Activated naive CD8-positive, alpha-beta T cell treated with anti-CD3 and anti-CD28 coated beads, Interleukin-2, amount 10 ng/mL, durations not matched to agents 7 days and 5 days (primary cell): ENCODE measurements at regions not wholly inside any gene's neighbourhood (a gene's known extent, or its start where the extent isn't known, plus 50 kb on each side); places are given as distances from the start of the nearest gene placed in this dataset.
A peak's percentile ranks its signal among the peaks of the same experiment; 100 is the strongest.
"Not testable (repeated sequence)": the region's sequence is repeated elsewhere in the genome, so short reads cannot be mapped to it uniquely, and the experiment has no call there.

Experiments used
- ATAC-seq: fragments of 150-1000 bp; cut with Tn5 transposase; one replicate; pipeline ENCODE4 v1.10.0; 2021; ENCODE audit warnings: low read depth, moderate library complexity
- POLR2A ChIA-PET: fragments of 350-600 bp; sonication (Branson Sonifier 250); formaldehyde crosslinking; loops from one replicate; lab custom pipeline; 2021; ENCODE audit warnings: antibody characterized with exemption; lab: Charles Lee
- DNase-seq: peaks from one replicate; pipeline ENCODE4 v3.0.0; 2021
- H3K27ac Mint-ChIP-seq: one replicate; pipeline ENCODE4 v1.8.0; 2022; ENCODE audit warnings: mild to moderate bottlenecking, mixed read lengths
- H3K27me3 Mint-ChIP-seq: one replicate; pipeline ENCODE4 v1.8.0; 2022; ENCODE audit warnings: mild to moderate bottlenecking, moderate library complexity, mixed read lengths
- H3K36me3 Mint-ChIP-seq: one replicate; pipeline ENCODE4 v1.8.0; 2021; ENCODE audit warnings: mild to moderate bottlenecking, mixed read lengths
- H3K4me1 Mint-ChIP-seq: one replicate; pipeline ENCODE4 v1.8.0; 2021; ENCODE audit warnings: mixed read lengths
- H3K4me3 Mint-ChIP-seq: one replicate; pipeline ENCODE4 v1.8.0; 2022; ENCODE audit warnings: mild to moderate bottlenecking, moderate library complexity, mixed read lengths
- H3K9me3 Mint-ChIP-seq: one replicate; pipeline ENCODE4 v1.8.0; 2021; ENCODE audit warnings: mixed read lengths

- Mint-ChIP-seq H3K4me3 (no peak overlapping the region), H3K36me3 (no peaks in the 10 kb centered on the region), H3K27me3 (no peaks in the 10 kb centered on the region), H3K27ac (peak overlapping the region; percentile 31), H3K4me1 (peaks cover 10% of the 10 kb centered on the region), H3K9me3 (no peaks in the 10 kb centered on the region)
- ATAC-seq (no peak), DNase-seq (no peak)
- POLR2A ChIA-PET, result no interaction called here
Observed at GRCh38 chr3:152593242-152593641, 241.7 kb upstream of the P2RY1 start.

GRCh38 chr3:152595975-152596821 is 238.7 kb upstream of the P2RY1 start:
- POLR2A ChIA-PET, result interaction anchor here (1.0 kb wide), 1 partner anchor 567 kb away, joined by 9 read pairs; no protein-coding TSS in a partner anchor
- Mint-ChIP-seq H3K9me3 (no peaks in the 10 kb centered on the region), H3K27me3 (peaks cover 2% of the 10 kb centered on the region), H3K36me3 (no peaks in the 10 kb centered on the region), H3K4me1 (peaks cover 11% of the 10 kb centered on the region), H3K27ac (peak overlapping the region; percentile 67), H3K4me3 (peak overlapping the region; percentile 37)
- DNase-seq (no peak), ATAC-seq (peak; percentile 71)

DNA sequence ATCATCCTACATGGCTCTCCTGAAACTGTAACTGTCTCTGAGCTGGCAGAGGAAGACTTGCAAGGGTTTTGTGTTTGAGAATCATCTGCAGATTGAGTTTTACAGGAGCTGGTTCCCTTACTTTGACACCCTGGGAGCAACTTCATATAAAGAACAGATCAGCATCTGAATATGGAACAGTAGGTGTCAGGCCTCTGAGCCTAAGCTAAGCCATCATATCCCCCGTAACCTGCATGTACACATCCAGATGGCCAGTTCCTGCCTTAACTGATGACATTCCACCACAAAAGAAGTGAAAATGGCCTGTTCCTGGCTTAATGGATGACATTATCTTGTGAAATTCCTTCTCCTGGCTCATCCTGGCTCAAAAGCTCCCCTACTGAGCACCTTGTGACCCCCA is 238.1 kb upstream of the P2RY1 start:
- H3K4me3 Mint-ChIP-seq, ATAC-seq, POLR2A ChIA-PET, H3K27me3 Mint-ChIP-seq, H3K27ac Mint-ChIP-seq, H3K36me3 Mint-ChIP-seq, DNase-seq, H3K9me3 Mint-ChIP-seq: not testable (repeated sequence)
- H3K4me1 Mint-ChIP-seq, result peaks cover 11% of the 10 kb centered on the region

DNA sequence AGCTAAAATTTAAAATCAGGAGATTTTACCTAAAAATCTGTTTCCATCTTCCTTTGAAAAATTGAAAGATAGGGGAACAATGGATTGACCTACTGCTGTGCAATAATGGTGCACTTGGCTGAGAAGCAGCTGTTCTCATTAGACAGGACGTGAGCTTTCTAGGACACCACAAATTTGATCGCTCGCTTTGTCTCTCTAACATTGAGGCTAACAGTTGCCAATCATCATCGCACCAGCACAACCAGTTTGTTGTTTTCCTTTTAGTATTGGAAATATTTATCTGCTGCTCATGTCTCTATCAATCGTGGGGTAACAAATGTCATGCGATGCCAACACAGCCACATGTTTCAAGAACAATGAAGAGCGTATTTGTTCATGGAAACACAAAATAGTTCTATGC is 228.8 kb upstream of the P2RY1 start:
- Mint-ChIP-seq H3K27me3 (no peaks in the 10 kb centered on the region), H3K36me3 (peaks cover 2% of the 10 kb centered on the region), H3K4me3 (no peak overlapping the region), H3K4me1 (no peaks in the 10 kb centered on the region), H3K27ac (no peak overlapping the region), H3K9me3 (peaks cover 2% of the 10 kb centered on the region)
- POLR2A ChIA-PET, result no interaction called here
- DNase-seq (no peak), ATAC-seq (no peak)

- peaks cover 3% of the 10 kb centered on the region for H3K27me3 Mint-ChIP-seq
- H3K9me3 Mint-ChIP-seq, result peaks cover 2% of the 10 kb centered on the region
- POLR2A ChIA-PET, result no interaction called here
- no peak overlapping the region for H3K27ac Mint-ChIP-seq
- ATAC-seq (no peak), DNase-seq (no peak)
- peaks cover 2% of the 10 kb centered on the region for H3K36me3 Mint-ChIP-seq
- no peaks in the 10 kb centered on the region for H3K4me1 Mint-ChIP-seq
- no peak overlapping the region for H3K4me3 Mint-ChIP-seq
Observed at GRCh38 chr3:152607179-152607578, 227.8 kb upstream of the P2RY1 start.

DNA sequence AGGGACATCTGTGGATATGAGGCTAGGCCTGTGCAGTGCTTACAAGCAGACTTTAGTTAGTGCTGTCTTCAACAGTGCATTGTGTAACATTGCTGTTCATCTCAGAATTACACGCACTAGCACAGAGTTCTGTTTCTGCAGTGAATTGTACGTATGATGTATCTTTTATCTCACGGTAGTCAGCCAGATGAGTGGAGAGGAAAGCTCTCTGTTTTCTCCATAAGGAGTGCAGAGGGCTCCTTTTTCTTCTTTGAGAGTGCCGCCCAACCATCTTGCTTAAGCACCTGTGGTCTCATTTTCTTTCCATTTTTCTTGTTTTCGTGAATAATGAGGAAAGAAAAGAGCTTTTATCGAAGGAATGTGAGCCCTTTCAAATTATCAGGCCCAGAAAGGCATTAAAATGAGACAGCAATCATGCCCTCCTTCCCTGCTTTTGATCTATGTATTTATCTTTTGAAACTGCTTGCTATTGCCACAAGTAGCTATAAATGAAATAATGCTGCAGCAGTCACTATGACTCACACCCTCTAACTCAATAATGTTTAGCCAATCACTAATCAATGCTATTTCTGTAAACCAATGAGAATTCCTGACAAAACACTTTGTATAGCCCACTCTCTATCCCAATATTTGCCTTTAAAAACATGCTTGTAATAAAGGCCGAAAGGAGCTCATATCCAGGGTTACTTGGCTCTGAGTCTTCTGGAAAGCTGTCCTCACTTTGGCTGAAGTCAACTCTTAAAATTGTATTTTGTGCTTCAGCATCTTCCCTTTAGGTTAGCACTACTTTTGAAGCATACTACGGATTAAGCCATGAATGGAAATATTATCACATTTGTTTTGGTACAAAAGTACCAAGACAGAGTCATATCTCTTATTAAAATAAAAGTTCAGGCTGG is 226.0 kb upstream of the P2RY1 start:
- no peaks in the 10 kb centered on the region for H3K36me3 Mint-ChIP-seq
- H3K27me3 Mint-ChIP-seq, result peaks cover 3% of the 10 kb centered on the region
- no peaks in the 10 kb centered on the region for H3K4me1 Mint-ChIP-seq
- POLR2A ChIA-PET, result no interaction called here
- H3K27ac Mint-ChIP-seq, result no peak overlapping the region
- no peak for DNase-seq
- no peaks in the 10 kb centered on the region for H3K9me3 Mint-ChIP-seq
- no peak overlapping the region for H3K4me3 Mint-ChIP-seq
- ATAC-seq, result no peak

DNA sequence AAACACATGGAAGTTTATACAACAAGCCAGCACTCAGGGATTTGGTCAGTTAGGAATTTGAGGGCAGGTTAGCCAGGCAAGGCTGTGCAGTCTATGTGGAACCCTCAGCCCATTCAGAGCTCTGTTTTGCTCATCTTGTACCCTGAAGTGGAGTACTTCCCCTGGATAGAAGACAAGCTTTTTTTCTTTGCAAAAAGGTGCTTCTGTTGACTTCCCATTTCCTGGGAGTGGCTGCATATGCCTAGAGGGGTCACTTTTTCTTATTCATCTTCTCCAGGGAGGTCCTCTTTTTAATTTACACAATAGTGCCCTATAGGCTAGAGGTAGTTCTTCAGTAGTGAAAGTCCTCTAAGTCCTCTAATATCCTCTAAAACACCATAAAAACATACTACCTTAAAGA is 225.0 kb upstream of the P2RY1 start:
- ATAC-seq, result no peak

GRCh38 chr3:152610622-152611021 is 224.3 kb upstream of the P2RY1 start:
- Mint-ChIP-seq H3K27ac (no peak overlapping the region), H3K27me3 (peaks cover 3% of the 10 kb centered on the region), H3K4me3 (no peak overlapping the region), H3K4me1 (no peaks in the 10 kb centered on the region), H3K9me3 (no peaks in the 10 kb centered on the region), H3K36me3 (no peaks in the 10 kb centered on the region)
- POLR2A ChIA-PET, result no interaction called here
- ATAC-seq, result no peak
- DNase-seq, result no peak

More for the DNA sequence above, 225.0 kb upstream of the P2RY1 start:
- no peaks in the 10 kb centered on the region for H3K36me3 Mint-ChIP-seq
- POLR2A ChIA-PET, result no interaction called here
- peaks cover 3% of the 10 kb centered on the region for H3K27me3 Mint-ChIP-seq
- no peak for DNase-seq
- H3K27ac Mint-ChIP-seq, result no peak overlapping the region
- H3K4me1 Mint-ChIP-seq, result no peaks in the 10 kb centered on the region
- H3K4me3 Mint-ChIP-seq, result no peak overlapping the region
- no peaks in the 10 kb centered on the region for H3K9me3 Mint-ChIP-seq

GRCh38 chr3:152611905-152612304 is 223.0 kb upstream of the P2RY1 start:
- POLR2A ChIA-PET, result no interaction called here
- Mint-ChIP-seq H3K9me3 (no peaks in the 10 kb centered on the region), H3K4me1 (no peaks in the 10 kb centered on the region), H3K27ac (no peak overlapping the region), H3K27me3 (peaks cover 3% of the 10 kb centered on the region), H3K36me3 (no peaks in the 10 kb centered on the region), H3K4me3 (no peak overlapping the region)
- no peak for DNase-seq
- ATAC-seq, result no peak

- peaks cover 3% of the 10 kb centered on the region for H3K27me3 Mint-ChIP-seq
- H3K36me3 Mint-ChIP-seq, result no peaks in the 10 kb centered on the region
- POLR2A ChIA-PET, result no interaction called here
- H3K9me3 Mint-ChIP-seq, result no peaks in the 10 kb centered on the region
- no peak overlapping the region for H3K27ac Mint-ChIP-seq
- H3K4me1 Mint-ChIP-seq, result no peaks in the 10 kb centered on the region
- DNase-seq (no peak), ATAC-seq (no peak)
- no peak overlapping the region for H3K4me3 Mint-ChIP-seq
Observed at GRCh38 chr3:152613851-152614250, 221.1 kb upstream of the P2RY1 start.

DNA sequence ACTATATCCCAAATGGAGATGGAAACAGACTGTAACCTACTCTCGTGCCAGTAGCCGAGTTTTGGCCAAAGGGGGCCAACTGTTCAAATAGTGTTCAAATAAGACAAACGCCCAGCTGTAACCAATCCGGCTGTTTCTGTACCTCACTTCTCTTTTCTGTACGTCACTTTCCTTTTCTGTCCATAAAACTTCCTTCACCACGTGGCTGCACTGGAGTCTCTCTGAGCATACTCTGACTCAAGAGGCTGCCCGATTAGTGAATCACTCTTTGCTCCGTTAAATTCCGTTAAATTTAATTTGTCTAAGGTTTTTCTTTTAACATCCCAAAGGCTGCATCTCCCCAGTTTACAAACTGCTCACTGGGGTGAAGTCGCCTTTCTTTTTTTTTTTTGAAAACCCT is 219.2 kb upstream of the P2RY1 start:
- no peak for DNase-seq

GRCh38 chr3:152617609-152618008 is 217.3 kb upstream of the P2RY1 start:
- H3K27me3 Mint-ChIP-seq, result no peaks in the 10 kb centered on the region
- H3K27ac Mint-ChIP-seq, result no peak overlapping the region
- H3K9me3 Mint-ChIP-seq, result no peaks in the 10 kb centered on the region
- POLR2A ChIA-PET, result no interaction called here
- ATAC-seq, result no peak
- DNase-seq, result no peak
- no peak overlapping the region for H3K4me3 Mint-ChIP-seq
- H3K36me3 Mint-ChIP-seq, result no peaks in the 10 kb centered on the region
- H3K4me1 Mint-ChIP-seq, result no peaks in the 10 kb centered on the region

More for the DNA sequence above, 219.2 kb upstream of the P2RY1 start:
- Mint-ChIP-seq H3K4me1 (no peaks in the 10 kb centered on the region), H3K9me3 (no peaks in the 10 kb centered on the region), H3K27ac (no peak overlapping the region), H3K4me3 (no peak overlapping the region), H3K27me3 (peaks cover 3% of the 10 kb centered on the region), H3K36me3 (no peaks in the 10 kb centered on the region)
- ATAC-seq, result no peak
- POLR2A ChIA-PET, result no interaction called here

DNA sequence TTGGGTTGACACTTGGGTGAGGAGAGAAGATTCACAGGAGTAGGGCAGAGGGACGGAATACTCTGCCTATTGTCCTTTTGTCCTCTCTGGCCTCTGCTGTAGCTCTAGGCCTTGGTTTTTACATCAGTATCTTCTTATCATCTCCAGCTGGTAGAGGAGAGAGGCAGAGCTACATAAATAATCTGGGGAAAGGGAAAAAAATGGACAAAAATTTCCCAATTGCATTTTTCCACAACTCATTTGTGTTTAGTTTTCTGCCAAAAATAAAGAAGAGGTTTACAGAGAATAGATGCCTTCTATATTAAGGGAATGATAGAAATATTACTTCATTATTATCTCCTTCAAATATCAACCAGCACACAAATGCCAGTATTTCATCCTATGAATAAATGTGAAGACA is 216.4 kb upstream of the P2RY1 start:
- no peak overlapping the region for H3K27ac Mint-ChIP-seq
- no peaks in the 10 kb centered on the region for H3K9me3 Mint-ChIP-seq
- no peaks in the 10 kb centered on the region for H3K4me1 Mint-ChIP-seq
- H3K36me3 Mint-ChIP-seq, result no peaks in the 10 kb centered on the region
- peaks cover 3% of the 10 kb centered on the region for H3K27me3 Mint-ChIP-seq
- DNase-seq (no peak), ATAC-seq (no peak)
- H3K4me3 Mint-ChIP-seq, result no peak overlapping the region
- POLR2A ChIA-PET, result no interaction called here
